T-helper 17 cell (primary cell): ENCODE measurements at regions not wholly inside any gene's neighbourhood (a gene's known extent, or its start where the extent isn't known, plus 50 kb on each side); places are given as distances from the start of the nearest gene placed in this dataset.
"Not testable (repeated sequence)": the region's sequence is repeated elsewhere in the genome, so short reads cannot be mapped to it uniquely, and the experiment has no call there.

Experiments
- ATAC-seq: fragments of 150-1000 bp; cut with Tn5 transposase; 2 replicates; pipeline ENCODE4 v1.10.0; 2021; ENCODE audit warnings: mild to moderate bottlenecking, moderate library complexity
- DNase-seq, 3 donors: peaks; one replicate each; pipeline versions ENCODE4 v3.0.0 to v3.0.0-alpha.2; 2020 to 2021
- H3K9me3 ChIP-seq: one replicate; pipeline ENCODE4 v1.7.0; 2013; ENCODE audit warnings: low read length, mild to moderate bottlenecking; ENCODE audit not compliant: control insufficient read depth, poor library complexity, severe bottlenecking
- H3K27ac Mint-ChIP-seq: one replicate; pipeline ENCODE4 v1.8.0; 2022; ENCODE audit warnings: mild to moderate bottlenecking, moderate library complexity, mixed read lengths
- H3K27me3 Mint-ChIP-seq: one replicate; pipeline ENCODE4 v1.8.0; 2022; ENCODE audit warnings: mixed read lengths
- H3K36me3 Mint-ChIP-seq: one replicate; pipeline ENCODE4 v1.8.0; 2022; ENCODE audit warnings: low read depth, mixed read lengths
- H3K4me1 Mint-ChIP-seq: one replicate; pipeline ENCODE4 v1.8.0; 2022; ENCODE audit warnings: mild to moderate bottlenecking, mixed read lengths
- H3K4me3 Mint-ChIP-seq: one replicate; pipeline ENCODE4 v1.8.0; 2022; ENCODE audit warnings: mild to moderate bottlenecking, moderate library complexity, mixed read lengths

GRCh38 chr16:15307184-15307583 is 70.9 kb downstream of the NPIPA5 start:
- not testable (repeated sequence) for DNase-seq, H3K4me3 Mint-ChIP-seq

GRCh38 chr16:15305889-15306288 is 72.2 kb downstream of the NPIPA5 start:
- not testable (repeated sequence) for ATAC-seq, H3K27ac Mint-ChIP-seq, H3K4me3 Mint-ChIP-seq, H3K9me3 ChIP-seq, DNase-seq, H3K36me3 Mint-ChIP-seq, H3K27me3 Mint-ChIP-seq, H3K4me1 Mint-ChIP-seq

More at GRCh38 chr16:15307184-15307583, 70.9 kb downstream of the NPIPA5 start:
- H3K27ac Mint-ChIP-seq, ATAC-seq, H3K9me3 ChIP-seq, H3K4me1 Mint-ChIP-seq, H3K27me3 Mint-ChIP-seq, H3K36me3 Mint-ChIP-seq: not testable (repeated sequence)

GRCh38 chr16:15303667-15304324 is 74.3 kb downstream of the NPIPA5 start:
- not testable (repeated sequence) for H3K4me3 Mint-ChIP-seq, H3K27me3 Mint-ChIP-seq, H3K9me3 ChIP-seq, ATAC-seq, H3K27ac Mint-ChIP-seq, H3K4me1 Mint-ChIP-seq, H3K36me3 Mint-ChIP-seq, DNase-seq

GRCh38 chr16:15297104-15297503 is 81.0 kb downstream of the NPIPA5 start:
- H3K27me3 Mint-ChIP-seq, H3K36me3 Mint-ChIP-seq, H3K27ac Mint-ChIP-seq: not testable (repeated sequence)

GRCh38 chr16:15274796-15275195 is 103.3 kb downstream of the NPIPA5 start:
- H3K9me3 ChIP-seq, DNase-seq, H3K27ac Mint-ChIP-seq, ATAC-seq, H3K4me1 Mint-ChIP-seq, H3K27me3 Mint-ChIP-seq, H3K36me3 Mint-ChIP-seq, H3K4me3 Mint-ChIP-seq: not testable (repeated sequence)

More at GRCh38 chr16:15297104-15297503, 81.0 kb downstream of the NPIPA5 start:
- H3K9me3 ChIP-seq, DNase-seq, ATAC-seq, H3K4me1 Mint-ChIP-seq, H3K4me3 Mint-ChIP-seq: not testable (repeated sequence)

- H3K27ac Mint-ChIP-seq, DNase-seq, H3K4me3 Mint-ChIP-seq, H3K27me3 Mint-ChIP-seq, H3K9me3 ChIP-seq, ATAC-seq, H3K36me3 Mint-ChIP-seq, H3K4me1 Mint-ChIP-seq: not testable (repeated sequence)
Observed at GRCh38 chr16:15273964-15274363, 104.1 kb downstream of the NPIPA5 start.

GRCh38 chr16:15266941-15267340 is 111.2 kb downstream of the NPIPA5 start:
- not testable (repeated sequence) for H3K4me1 Mint-ChIP-seq, H3K27me3 Mint-ChIP-seq, H3K4me3 Mint-ChIP-seq, H3K36me3 Mint-ChIP-seq, DNase-seq, ATAC-seq, H3K27ac Mint-ChIP-seq, H3K9me3 ChIP-seq

GRCh38 chr16:15262212-15262611 is 115.9 kb downstream of the NPIPA5 start:
- not testable (repeated sequence) for H3K4me3 Mint-ChIP-seq, H3K27me3 Mint-ChIP-seq, H3K36me3 Mint-ChIP-seq, H3K27ac Mint-ChIP-seq, H3K9me3 ChIP-seq, H3K4me1 Mint-ChIP-seq, DNase-seq, ATAC-seq

- H3K9me3 ChIP-seq, ATAC-seq, H3K27ac Mint-ChIP-seq, H3K27me3 Mint-ChIP-seq, H3K4me1 Mint-ChIP-seq, H3K36me3 Mint-ChIP-seq, DNase-seq, H3K4me3 Mint-ChIP-seq: not testable (repeated sequence)
Observed at GRCh38 chr16:15247971-15248370, 130.1 kb downstream of the NPIPA5 start.

- not testable (repeated sequence) for H3K27me3 Mint-ChIP-seq, DNase-seq, ATAC-seq, H3K4me3 Mint-ChIP-seq, H3K4me1 Mint-ChIP-seq, H3K27ac Mint-ChIP-seq, H3K36me3 Mint-ChIP-seq, H3K9me3 ChIP-seq
Observed at GRCh38 chr16:15236674-15237323, 141.3 kb downstream of the NPIPA5 start.

- not testable (repeated sequence) for H3K27me3 Mint-ChIP-seq, ATAC-seq, H3K27ac Mint-ChIP-seq, H3K9me3 ChIP-seq, H3K36me3 Mint-ChIP-seq, H3K4me3 Mint-ChIP-seq, DNase-seq, H3K4me1 Mint-ChIP-seq
Observed at GRCh38 chr16:15235140-15235539, 141.1 kb upstream of the RRN3 start.

GRCh38 chr16:15234702-15235101 is 140.6 kb upstream of the RRN3 start:
- not testable (repeated sequence) for ATAC-seq, H3K9me3 ChIP-seq, H3K4me1 Mint-ChIP-seq, H3K27ac Mint-ChIP-seq, H3K27me3 Mint-ChIP-seq, DNase-seq, H3K36me3 Mint-ChIP-seq, H3K4me3 Mint-ChIP-seq

- not testable (repeated sequence) for ATAC-seq, H3K4me3 Mint-ChIP-seq, H3K27ac Mint-ChIP-seq, H3K4me1 Mint-ChIP-seq, H3K9me3 ChIP-seq, H3K36me3 Mint-ChIP-seq, DNase-seq, H3K27me3 Mint-ChIP-seq
Observed at GRCh38 chr16:15230432-15230831, 136.4 kb upstream of the RRN3 start.

- not testable (repeated sequence) for H3K36me3 Mint-ChIP-seq
Observed at GRCh38 chr16:15229661-15230060, 135.6 kb upstream of the RRN3 start.

More at GRCh38 chr16:15229661-15230060, 135.6 kb upstream of the RRN3 start:
- not testable (repeated sequence) for H3K9me3 ChIP-seq, ATAC-seq, DNase-seq, H3K27me3 Mint-ChIP-seq, H3K4me3 Mint-ChIP-seq, H3K27ac Mint-ChIP-seq, H3K4me1 Mint-ChIP-seq
